Adrenal gland (tissue), 5 donors: ENCODE measurements at regions not wholly inside any gene's neighbourhood (a gene's known extent, or its start where the extent isn't known, plus 50 kb on each side); places are given as distances from the start of the nearest gene placed in this dataset.

Experiments
- POLR2A ChIP-seq, 2 donors: fragments of 450-650 bp; IDR thresholded peaks; one replicate each; pipeline ENCODE4 v1.6.1; 2017; ENCODE audit warnings: antibody characterized with exemption in 2 of 2, mild to moderate bottlenecking in 2 of 2, moderate library complexity in 1 of 2
- TF ChIP-seq, protein P1 (sequence below), 6 experiments: fragments of 450-650 bp in 4 of 6; fragments of 200-600 bp in 2 of 6; sonication (generic) in 1 of 6; IDR thresholded peaks; 1 replicate in 5 of 6; 2 replicates in 1 of 6; pipeline versions ENCODE4 v1.5.1 to v1.8.0; 2016 to 2021; ENCODE audit warnings: antibody characterized with exemption in 6 of 6, mild to moderate bottlenecking in 2 of 6, moderate library complexity in 1 of 6
- donor health status: DM: no; HTN: no; CAD: no.

DNA sequence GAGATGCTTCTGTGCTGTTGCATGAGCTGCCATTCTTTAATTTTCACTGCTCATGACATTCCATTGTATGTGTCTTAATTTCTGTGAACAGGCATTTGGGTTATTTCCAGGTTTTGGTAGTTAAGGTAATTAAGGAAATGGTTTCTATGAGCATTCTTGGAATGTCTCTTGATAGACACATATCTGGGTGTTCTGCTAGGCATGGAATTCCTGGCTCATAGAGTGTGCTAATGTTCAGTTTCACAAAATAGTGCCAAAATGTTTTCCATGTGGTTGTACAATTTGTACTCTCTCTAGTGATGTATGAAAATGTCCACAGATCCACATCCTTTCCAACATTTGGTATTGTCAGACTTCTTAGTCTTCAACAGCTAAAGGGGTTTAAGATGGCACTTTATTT, 680.9 kb upstream of the SGCG start:
- no peak for TF ChIP-seq POLR2A (IDR thresholded peaks at IDR 0.05)
- TF ChIP-seq, protein P1, sequence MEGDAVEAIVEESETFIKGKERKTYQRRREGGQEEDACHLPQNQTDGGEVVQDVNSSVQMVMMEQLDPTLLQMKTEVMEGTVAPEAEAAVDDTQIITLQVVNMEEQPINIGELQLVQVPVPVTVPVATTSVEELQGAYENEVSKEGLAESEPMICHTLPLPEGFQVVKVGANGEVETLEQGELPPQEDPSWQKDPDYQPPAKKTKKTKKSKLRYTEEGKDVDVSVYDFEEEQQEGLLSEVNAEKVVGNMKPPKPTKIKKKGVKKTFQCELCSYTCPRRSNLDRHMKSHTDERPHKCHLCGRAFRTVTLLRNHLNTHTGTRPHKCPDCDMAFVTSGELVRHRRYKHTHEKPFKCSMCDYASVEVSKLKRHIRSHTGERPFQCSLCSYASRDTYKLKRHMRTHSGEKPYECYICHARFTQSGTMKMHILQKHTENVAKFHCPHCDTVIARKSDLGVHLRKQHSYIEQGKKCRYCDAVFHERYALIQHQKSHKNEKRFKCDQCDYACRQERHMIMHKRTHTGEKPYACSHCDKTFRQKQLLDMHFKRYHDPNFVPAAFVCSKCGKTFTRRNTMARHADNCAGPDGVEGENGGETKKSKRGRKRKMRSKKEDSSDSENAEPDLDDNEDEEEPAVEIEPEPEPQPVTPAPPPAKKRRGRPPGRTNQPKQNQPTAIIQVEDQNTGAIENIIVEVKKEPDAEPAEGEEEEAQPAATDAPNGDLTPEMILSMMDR (IDR thresholded peaks at IDR 0.05): no peak
